GM21528 (cell line): ENCODE measurements at regions not wholly inside any gene's neighbourhood (a gene's known extent, or its start where the extent isn't known, plus 50 kb on each side); places are given as distances from the start of the nearest gene placed in this dataset.
"Not testable (repeated sequence)": the region's sequence is repeated elsewhere in the genome, so short reads cannot be mapped to it uniquely, and the experiment has no call there.

Experiments
- ATAC-seq: cut with Tn5 transposase; IDR thresholded peaks from one replicate; pipeline ENCODE4 v1.9.1; 2021; ENCODE audit warnings: mild to moderate bottlenecking, moderate library complexity; ENCODE audit not compliant: unreplicated experiment, low FRiP score

GRCh38 chr11:112666253-112666652 is 295.0 kb upstream of the NCAM1 start:
- ATAC-seq = no peak

- no peak for ATAC-seq
Measured at GRCh38 chr11:112670806-112671570, 290.2 kb upstream of the NCAM1 start.

GRCh38 chr11:112673401-112673800 is 287.8 kb upstream of the NCAM1 start:
- ATAC-seq = not testable (repeated sequence)

- no peak for ATAC-seq
Measured at GRCh38 chr11:112685111-112685510, 276.1 kb upstream of the NCAM1 start.

GRCh38 chr11:112689851-112690250 is 271.4 kb upstream of the NCAM1 start:
- no peak for ATAC-seq

GRCh38 chr11:112693781-112694180 is 267.4 kb upstream of the NCAM1 start:
- ATAC-seq = no peak

- no peak for ATAC-seq
Measured at GRCh38 chr11:112694245-112694644, 267.0 kb upstream of the NCAM1 start.

GRCh38 chr11:112694813-112695212 is 266.4 kb upstream of the NCAM1 start:
- ATAC-seq = no peak

GRCh38 chr11:112697391-112698178 is 263.6 kb upstream of the NCAM1 start:
- no peak for ATAC-seq

- ATAC-seq = no peak
Measured at GRCh38 chr11:112705148-112705547, 256.1 kb upstream of the NCAM1 start.

- ATAC-seq = no peak
Measured at GRCh38 chr11:112706863-112707262, 254.4 kb upstream of the NCAM1 start.

GRCh38 chr11:112714340-112714739 is 246.9 kb upstream of the NCAM1 start:
- ATAC-seq = not testable (repeated sequence)

- ATAC-seq = no peak
Measured at GRCh38 chr11:112715056-112715455, 246.2 kb upstream of the NCAM1 start.

- no peak for ATAC-seq
Measured at GRCh38 chr11:112718483-112718882, 242.7 kb upstream of the NCAM1 start.

GRCh38 chr11:112719736-112720525 is 241.3 kb upstream of the NCAM1 start:
- ATAC-seq = no peak

GRCh38 chr11:112722148-112722547 is 239.1 kb upstream of the NCAM1 start:
- no peak for ATAC-seq

GRCh38 chr11:112722876-112723275 is 238.3 kb upstream of the NCAM1 start:
- ATAC-seq = no peak

- no peak for ATAC-seq
Measured at GRCh38 chr11:112723676-112724495, 237.3 kb upstream of the NCAM1 start.

GRCh38 chr11:112724496-112724790 is 236.8 kb upstream of the NCAM1 start:
- no peak for ATAC-seq

- ATAC-seq = no peak
Measured at GRCh38 chr11:112725636-112726035, 235.6 kb upstream of the NCAM1 start.
